ENCODE measurements at regions not wholly inside any gene's neighbourhood (a gene's known extent, or its start where the extent isn't known, plus 50 kb on each side); places are given as distances from the start of the nearest gene placed in this dataset.
"Not testable (repeated sequence)": the region's sequence is repeated elsewhere in the genome, so short reads cannot be mapped to it uniquely, and the experiment has no call there.

DNA sequence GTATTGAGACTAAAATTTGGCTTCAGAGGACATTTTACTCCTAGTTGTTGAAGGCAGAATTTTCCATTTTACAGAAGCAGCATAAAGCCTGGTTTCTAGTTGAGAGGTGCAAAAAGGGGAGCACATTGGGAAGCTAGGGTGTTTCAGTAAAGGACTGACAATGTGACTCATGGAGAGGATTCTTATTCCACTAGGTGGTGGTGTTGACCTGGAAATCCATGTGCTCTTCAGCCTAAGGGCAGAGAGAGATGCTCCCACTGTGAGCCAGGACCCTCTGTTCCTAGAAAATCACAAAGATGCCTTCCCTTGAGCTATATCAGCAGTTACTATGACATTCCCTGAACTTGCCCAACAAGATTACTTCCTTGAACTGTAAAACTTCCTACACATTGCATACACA is 687.8 kb downstream of the IPMK start:
- peak; percentile 2 for DNase-seq (ENCODE audit: extremely low spot score)
- H3K36me3 ChIP-seq (ENCODE audit: insufficient read depth): no peaks in the 10 kb centered on the region
- no peaks in the 10 kb centered on the region for H3K4me1 ChIP-seq (ENCODE audit: insufficient read depth)
- no peak overlapping the region for H3K27ac ChIP-seq (ENCODE audit: low read depth)
- no peak overlapping the region for H3K4me3 ChIP-seq (ENCODE audit: low read depth, low read length)

DNA sequence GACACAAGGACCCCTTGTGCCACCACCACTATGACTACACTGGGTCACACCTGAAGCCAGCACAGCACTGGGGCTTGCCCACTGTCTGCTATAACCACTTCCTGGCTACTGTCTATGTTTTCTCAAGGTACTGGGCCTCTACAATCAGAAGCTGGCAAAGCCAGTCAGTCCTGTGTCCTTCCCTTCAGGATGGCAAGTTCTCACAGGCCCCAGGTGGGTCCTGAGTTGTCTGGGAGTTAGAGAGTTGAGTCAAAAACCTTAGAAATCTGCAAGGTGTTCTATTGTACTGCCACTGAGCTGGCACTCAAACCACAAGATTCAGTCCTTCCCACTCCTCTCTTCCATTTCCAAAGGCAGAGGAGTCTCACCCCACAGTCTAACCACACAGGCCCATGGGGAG is 705.5 kb downstream of the IPMK start:
- Histone ChIP-seq H3K4me3 (ENCODE audit: low read depth, low read length) (no peak overlapping the region), H3K36me3 (ENCODE audit: insufficient read depth) (no peaks in the 10 kb centered on the region), H3K27ac (ENCODE audit: low read depth) (no peak overlapping the region), H3K4me1 (ENCODE audit: insufficient read depth) (no peaks in the 10 kb centered on the region)
- no peak for DNase-seq (ENCODE audit: extremely low spot score)

DNA sequence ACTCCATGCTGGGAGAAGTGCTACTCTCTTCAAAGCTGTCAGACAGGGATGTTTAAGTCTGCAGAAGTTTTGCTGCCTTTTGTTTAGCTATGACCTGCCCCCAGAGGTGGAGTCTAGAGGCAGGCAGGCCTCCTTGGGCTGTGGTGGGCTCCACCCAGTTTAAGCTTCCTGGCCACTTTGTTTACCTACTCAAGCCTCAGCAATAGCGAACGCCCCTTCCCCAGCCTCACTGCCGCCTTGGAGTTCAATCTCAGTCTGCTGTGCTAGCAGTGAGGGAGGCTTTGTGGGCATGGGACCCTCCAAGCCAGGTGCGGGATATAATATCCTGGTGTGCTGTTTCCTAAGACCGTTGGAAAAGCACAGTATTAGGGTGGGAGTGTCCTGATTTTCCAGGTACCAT is 715.9 kb downstream of the IPMK start:
- H3K27ac ChIP-seq (ENCODE audit: low read depth); DNase-seq (ENCODE audit: extremely low spot score); H3K4me1 ChIP-seq (ENCODE audit: insufficient read depth); H3K36me3 ChIP-seq (ENCODE audit: insufficient read depth); H3K4me3 ChIP-seq (ENCODE audit: low read depth, low read length): not testable (repeated sequence)
- WGBS: 83% methylated on average over 5 of the region's 5 CpGs

DNA sequence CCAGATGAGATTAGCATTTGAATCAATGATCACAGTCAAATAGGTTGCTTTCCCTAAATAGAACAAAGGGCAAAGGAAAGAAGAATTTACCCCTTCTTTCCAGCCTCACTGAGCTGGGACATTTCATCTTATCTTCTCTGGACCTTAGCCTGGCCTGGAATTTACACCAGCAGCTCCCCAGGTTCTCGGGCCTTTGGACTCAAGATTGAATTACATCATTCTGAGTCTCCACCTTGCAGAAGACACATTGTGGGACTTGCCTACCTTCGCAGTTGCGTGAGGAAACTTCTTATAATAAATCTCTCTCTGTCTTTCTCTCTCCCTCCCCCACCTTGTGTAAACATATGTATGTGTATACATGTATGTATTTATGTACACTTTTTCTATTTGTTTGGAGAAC is 732.4 kb downstream of the IPMK start:
- DNase-seq (ENCODE audit: extremely low spot score): no peak
- Histone ChIP-seq H3K27ac (ENCODE audit: low read depth) (no peak overlapping the region), H3K4me1 (ENCODE audit: insufficient read depth) (no peaks in the 10 kb centered on the region), H3K4me3 (ENCODE audit: low read depth, low read length) (no peak overlapping the region), H3K36me3 (ENCODE audit: insufficient read depth) (no peaks in the 10 kb centered on the region)
- WGBS: 82% methylated on average over 3 of the region's 3 CpGs

DNA sequence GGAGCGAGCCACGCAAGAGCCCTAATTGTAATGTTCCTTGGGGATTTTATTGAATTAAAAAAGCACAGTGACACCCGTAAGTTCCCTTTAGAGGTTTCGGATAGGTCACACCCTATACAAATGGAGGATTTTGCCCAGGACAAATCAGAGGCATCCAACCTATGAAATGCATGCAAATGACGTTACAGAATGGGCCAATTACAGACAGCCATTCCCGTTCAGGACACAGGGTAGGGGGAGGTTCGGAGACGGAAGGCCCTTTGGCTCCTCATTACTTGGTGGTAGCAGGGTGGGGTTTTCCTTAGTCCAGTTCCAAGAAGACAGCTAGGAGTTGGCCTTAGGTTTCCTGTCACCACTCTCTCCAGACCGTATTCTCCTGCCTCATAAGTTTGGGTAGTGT is 754.1 kb downstream of the IPMK start:
- Histone ChIP-seq H3K4me3 (ENCODE audit: low read depth, low read length) (no peak overlapping the region), H3K4me1 (ENCODE audit: insufficient read depth) (no peaks in the 10 kb centered on the region), H3K27ac (ENCODE audit: low read depth) (no peak overlapping the region), H3K36me3 (ENCODE audit: insufficient read depth) (no peaks in the 10 kb centered on the region)
- no peak for DNase-seq (ENCODE audit: extremely low spot score)
- 88% methylated on average over 9 of the region's 9 CpGs for WGBS

DNA sequence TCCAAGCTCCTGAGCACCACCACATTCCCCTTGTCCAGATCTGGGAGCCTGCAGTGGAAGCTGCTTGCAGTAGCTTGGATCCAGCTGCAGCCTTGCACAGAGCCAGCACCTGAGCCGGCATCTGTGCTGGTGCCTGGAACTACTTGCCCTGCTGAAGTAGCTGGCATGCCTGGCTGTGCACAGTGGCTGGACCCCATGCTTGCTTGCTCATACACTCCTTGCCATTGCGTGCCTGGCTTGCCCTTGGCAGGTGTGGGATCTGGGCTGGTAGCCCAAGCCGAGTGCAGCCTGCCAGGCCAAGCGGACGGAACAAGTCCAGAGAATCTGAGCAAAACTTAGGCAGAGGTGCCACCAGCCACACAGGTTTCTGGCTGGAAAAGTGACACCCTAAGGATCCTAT is 759.9 kb downstream of the IPMK start:
- H3K4me1 ChIP-seq (ENCODE audit: insufficient read depth): no peaks in the 10 kb centered on the region
- no peak for DNase-seq (ENCODE audit: extremely low spot score)
- H3K4me3 ChIP-seq (ENCODE audit: low read depth, low read length): no peak overlapping the region
- no peaks in the 10 kb centered on the region for H3K36me3 ChIP-seq (ENCODE audit: insufficient read depth)
- no peak overlapping the region for H3K27ac ChIP-seq (ENCODE audit: low read depth)
- WGBS: 75% methylated on average over 5 of the region's 5 CpGs

DNA sequence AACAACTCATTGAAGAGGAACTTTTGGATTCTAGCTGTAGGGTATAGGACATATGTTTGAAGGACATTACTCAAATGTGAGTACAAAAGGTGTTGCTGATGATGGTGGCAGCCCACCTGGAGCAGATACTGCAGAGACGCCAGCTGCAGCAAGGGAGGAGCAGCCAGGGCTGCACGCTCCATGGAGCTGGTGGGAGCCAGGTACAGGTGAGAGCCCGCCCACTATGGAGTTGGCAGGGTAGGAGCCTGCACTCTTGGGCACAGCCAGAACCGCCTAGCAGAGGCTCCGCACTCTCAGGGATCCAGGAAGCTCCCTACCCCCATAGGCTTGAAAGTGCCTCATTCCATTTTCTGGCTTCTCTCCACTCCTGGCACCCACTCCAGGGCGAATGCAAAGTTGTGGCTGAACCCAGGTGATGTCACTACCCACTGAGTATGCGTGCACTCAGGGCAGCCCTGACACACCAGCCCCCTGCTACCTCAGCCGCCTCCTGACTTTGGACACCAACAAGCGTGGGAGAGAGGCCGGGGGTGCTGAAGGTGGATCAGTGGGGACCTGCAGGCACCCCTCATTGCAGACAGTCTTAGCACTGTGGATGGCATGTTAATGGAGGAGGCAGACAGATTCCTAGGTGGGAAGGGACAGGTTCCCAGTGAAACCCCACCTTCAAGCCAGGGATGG is 761.1 kb downstream of the IPMK start:
- no peak for DNase-seq (ENCODE audit: extremely low spot score)
- Histone ChIP-seq H3K36me3 (ENCODE audit: insufficient read depth) (no peaks in the 10 kb centered on the region), H3K4me1 (ENCODE audit: insufficient read depth) (no peaks in the 10 kb centered on the region), H3K27ac (ENCODE audit: low read depth) (no peak overlapping the region), H3K4me3 (ENCODE audit: low read depth, low read length) (no peak overlapping the region)
- 74% methylated on average over 10 of the region's 10 CpGs for whole genome bisulfite sequencing

DNA sequence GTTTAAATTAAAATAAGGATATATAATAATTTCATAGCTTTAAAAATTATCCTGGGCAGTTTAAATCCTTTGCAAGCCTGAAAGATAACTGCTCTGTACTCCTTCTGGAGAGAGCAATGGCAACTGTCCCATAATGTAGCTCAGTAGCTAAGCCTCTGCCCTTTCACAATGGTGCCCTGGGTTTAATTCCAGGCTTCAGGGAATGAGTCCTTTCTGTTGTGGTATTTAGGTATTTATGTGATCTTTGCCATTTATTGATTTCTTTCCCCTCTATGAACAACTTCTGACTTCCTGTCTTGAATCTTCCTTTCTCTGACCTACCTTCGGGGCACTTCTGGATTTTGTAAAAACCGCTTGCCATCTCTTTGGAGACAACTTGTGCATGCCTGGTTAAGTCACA is 773.2 kb downstream of the IPMK start:
- Histone ChIP-seq H3K36me3 (ENCODE audit: insufficient read depth) (no peaks in the 10 kb centered on the region), H3K4me3 (ENCODE audit: low read depth, low read length) (no peak overlapping the region), H3K27ac (ENCODE audit: low read depth) (no peak overlapping the region), H3K4me1 (ENCODE audit: insufficient read depth) (no peaks in the 10 kb centered on the region)
- no peak for DNase-seq (ENCODE audit: extremely low spot score)
- WGBS: 76% methylated on average over 2 of the region's 2 CpGs

DNA sequence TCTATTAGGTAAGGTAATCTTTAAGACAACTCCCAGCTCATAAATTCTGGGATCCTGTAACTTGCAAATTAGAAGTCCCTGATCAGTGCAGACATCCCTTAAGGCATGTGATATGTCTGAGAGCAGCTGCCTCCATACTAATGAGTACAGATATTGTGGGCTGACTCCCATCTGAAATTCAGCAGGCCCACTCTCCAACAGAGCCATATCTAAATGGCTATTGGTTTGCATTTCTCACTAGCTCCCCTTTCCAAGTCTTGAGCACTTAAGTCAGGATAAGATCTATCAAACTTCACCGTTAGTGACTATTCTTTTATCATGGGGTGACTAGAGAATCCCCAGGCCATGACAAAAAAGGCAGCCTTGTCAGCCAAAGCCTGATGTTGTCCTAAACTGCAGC is 785.4 kb downstream of the IPMK start:
- H3K27ac ChIP-seq (ENCODE audit: low read depth): no peak overlapping the region
- WGBS: 29% methylated on average over 1 of the region's 1 CpG
- no peak for DNase-seq (ENCODE audit: extremely low spot score)
- H3K4me1 ChIP-seq (ENCODE audit: insufficient read depth): no peaks in the 10 kb centered on the region
- H3K36me3 ChIP-seq (ENCODE audit: insufficient read depth): no peaks in the 10 kb centered on the region
- no peak overlapping the region for H3K4me3 ChIP-seq (ENCODE audit: low read depth, low read length)

DNA sequence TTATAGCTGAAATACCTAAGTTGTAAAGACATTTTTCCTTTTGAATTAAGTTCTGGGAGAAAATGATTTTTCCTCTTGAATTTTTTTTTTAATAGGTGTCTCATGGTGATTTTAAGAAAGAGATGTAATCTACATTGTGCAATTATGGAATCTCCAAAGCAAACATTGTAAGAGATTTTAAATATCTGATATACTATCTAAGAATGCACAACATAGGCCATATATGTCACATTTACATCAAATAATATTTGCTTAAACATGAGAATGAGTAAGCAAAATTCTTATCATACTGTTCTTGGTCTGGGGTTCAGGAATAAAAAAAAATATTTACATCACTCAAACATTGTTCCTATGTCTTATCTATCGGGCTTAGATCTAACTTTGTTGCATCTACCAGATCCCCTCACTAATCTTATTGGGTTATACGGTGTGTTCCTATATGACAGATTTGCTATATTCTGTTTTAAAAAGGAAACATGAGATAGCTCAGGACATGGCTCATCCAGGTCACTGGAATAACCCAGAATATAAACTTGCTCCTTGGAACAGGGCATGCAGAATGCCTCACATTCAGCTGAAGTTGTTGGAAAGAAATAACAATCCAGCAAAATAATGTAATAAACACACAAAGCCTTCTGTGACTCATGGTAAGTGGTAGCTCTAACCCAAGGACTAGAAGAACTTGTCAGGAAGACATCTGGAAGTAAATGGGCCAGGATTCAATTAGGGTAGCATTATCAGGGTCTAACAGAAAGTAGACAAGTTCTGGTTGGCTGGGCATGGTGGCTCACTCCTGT is 794.7 kb downstream of the IPMK start:
- DNase-seq (ENCODE audit: extremely low spot score): no peak
- Histone ChIP-seq H3K36me3 (ENCODE audit: insufficient read depth) (no peaks in the 10 kb centered on the region), H3K4me1 (ENCODE audit: insufficient read depth) (no peaks in the 10 kb centered on the region), H3K4me3 (ENCODE audit: low read depth, low read length) (no peak overlapping the region), H3K27ac (ENCODE audit: low read depth) (no peak overlapping the region)
- 31% methylated on average over 2 of the region's 2 CpGs for WGBS

DNA sequence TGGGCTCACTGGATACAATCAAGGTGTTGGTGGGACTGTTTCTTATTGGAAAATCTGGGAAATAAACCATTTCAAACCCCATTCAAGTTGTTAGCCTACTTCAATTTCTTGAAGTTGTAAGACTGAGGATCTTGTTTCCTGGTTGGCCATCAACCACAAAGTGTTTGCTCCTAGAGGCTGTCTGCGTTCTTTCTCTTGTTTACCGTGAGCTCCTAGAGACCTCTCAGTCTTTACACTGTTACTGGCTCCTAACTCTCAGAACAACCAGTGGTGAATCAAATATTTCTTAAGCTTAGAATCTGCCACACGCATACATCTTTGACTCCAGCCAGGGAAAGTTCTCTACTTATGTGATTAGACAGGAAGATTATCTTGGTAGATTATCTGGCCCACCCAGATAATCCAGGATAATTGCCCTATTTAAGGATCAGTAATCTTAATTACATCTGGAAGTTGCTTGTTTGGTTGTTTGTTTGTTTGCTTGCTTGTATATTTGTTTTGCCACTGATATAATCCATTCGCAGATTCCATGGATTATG is 798.7 kb downstream of the IPMK start:
- 60% methylated on average over 4 of the region's 4 CpGs for WGBS
- Histone ChIP-seq H3K27ac (ENCODE audit: low read depth) (no peak overlapping the region), H3K36me3 (ENCODE audit: insufficient read depth) (no peaks in the 10 kb centered on the region), H3K4me1 (ENCODE audit: insufficient read depth) (no peaks in the 10 kb centered on the region), H3K4me3 (ENCODE audit: low read depth, low read length) (no peak overlapping the region)
- DNase-seq (ENCODE audit: extremely low spot score): no peak

DNA sequence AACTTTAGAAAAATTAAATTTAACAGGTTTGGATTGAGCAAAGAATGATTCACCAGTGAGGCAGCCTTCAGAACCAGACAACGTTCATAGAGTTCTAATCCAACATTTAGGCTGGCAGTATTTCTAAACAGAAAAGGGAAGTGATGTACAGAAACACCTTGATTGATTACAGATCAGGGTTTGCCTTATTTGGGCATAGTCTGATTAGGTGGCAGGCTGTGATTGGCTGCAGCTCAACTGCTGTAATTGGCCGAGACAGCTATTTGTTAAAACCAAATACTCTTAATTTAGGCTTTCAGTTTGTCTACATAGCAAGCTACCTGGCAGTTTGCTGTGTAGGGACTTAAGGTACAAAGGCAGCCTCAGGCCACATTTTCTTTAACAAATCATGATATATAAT is 802.5 kb downstream of the IPMK start:
- no peaks in the 10 kb centered on the region for H3K36me3 ChIP-seq (ENCODE audit: insufficient read depth)
- WGBS: 87% methylated on average over 2 of the region's 2 CpGs
- DNase-seq (ENCODE audit: extremely low spot score): no peak
- no peaks in the 10 kb centered on the region for H3K4me1 ChIP-seq (ENCODE audit: insufficient read depth)
- H3K27ac ChIP-seq (ENCODE audit: low read depth): no peak overlapping the region
- H3K4me3 ChIP-seq (ENCODE audit: low read depth, low read length): no peak overlapping the region

DNA sequence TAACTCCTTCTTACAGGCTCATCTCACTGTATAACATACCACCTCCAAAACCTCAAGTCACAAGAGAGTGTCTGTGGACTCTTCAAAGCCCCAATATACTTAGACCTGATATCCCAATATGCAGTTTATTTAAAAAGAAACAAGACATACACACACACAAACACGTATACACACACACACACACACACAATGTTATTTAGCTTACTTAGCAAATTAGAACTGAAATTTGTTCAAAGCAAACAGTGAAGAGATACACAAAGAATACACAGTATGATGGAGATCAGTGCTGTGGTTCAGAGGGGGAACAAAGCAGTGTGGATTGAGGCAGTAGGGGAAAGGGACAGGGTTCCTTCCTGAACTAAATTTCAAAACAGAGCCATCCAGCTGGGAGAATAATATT is 807.2 kb downstream of the IPMK start:
- H3K36me3 ChIP-seq (ENCODE audit: insufficient read depth): no peaks in the 10 kb centered on the region
- H3K4me1 ChIP-seq (ENCODE audit: insufficient read depth): no peaks in the 10 kb centered on the region
- no peak for DNase-seq (ENCODE audit: extremely low spot score)
- no peak overlapping the region for H3K27ac ChIP-seq (ENCODE audit: low read depth)
- 83% methylated on average over 1 of the region's 1 CpG for WGBS
- H3K4me3 ChIP-seq (ENCODE audit: low read depth, low read length): no peak overlapping the region

DNA sequence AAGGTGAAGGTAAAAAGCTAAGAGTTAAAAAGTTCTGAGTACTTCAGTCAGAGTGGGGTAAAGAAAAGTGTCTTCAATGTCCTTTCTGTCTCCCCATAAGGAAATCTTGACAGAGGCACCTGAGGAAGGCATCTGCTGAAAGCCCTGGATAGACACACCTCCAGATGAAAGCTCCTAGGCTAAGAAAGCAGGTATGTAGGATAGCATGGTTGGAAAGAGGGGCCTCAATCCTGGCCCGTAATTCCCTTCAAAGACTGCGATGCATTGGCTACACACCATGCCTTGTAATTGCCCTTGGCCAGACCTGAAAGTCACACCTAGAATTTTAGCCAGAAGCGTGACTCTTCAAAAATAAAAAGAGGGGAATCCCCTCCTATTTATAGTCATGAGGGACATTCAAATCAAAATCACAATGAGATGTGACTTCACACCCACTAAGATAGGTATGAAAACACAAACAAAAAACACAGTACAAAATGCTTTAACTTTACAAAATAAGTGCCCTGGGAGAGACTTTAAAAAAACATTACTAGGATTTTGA is 809.7 kb downstream of the IPMK start:
- no peak overlapping the region for H3K4me3 ChIP-seq (ENCODE audit: low read depth, low read length)
- no peaks in the 10 kb centered on the region for H3K4me1 ChIP-seq (ENCODE audit: insufficient read depth)
- 80% methylated on average over 3 of the region's 3 CpGs for whole genome bisulfite sequencing
- no peak for DNase-seq (ENCODE audit: extremely low spot score)
- H3K36me3 ChIP-seq (ENCODE audit: insufficient read depth): no peaks in the 10 kb centered on the region
- H3K27ac ChIP-seq (ENCODE audit: low read depth): no peak overlapping the region
